GM19023 (cell line): ENCODE measurements at regions not wholly inside any gene's neighbourhood (a gene's known extent, or its start where the extent isn't known, plus 50 kb on each side); places are given as distances from the start of the nearest gene placed in this dataset.

Source experiments
- ATAC-seq: cut with Tn5 transposase; IDR thresholded peaks from one replicate; pipeline ENCODE4 v1.9.1; 2021; ENCODE audit warnings: mild to moderate bottlenecking, moderate library complexity; ENCODE audit not compliant: unreplicated experiment

GRCh38 chr21:29436650-29437049 lies 137.9 kb downstream of the BACH1 start:
- ATAC-seq, result no peak

DNA sequence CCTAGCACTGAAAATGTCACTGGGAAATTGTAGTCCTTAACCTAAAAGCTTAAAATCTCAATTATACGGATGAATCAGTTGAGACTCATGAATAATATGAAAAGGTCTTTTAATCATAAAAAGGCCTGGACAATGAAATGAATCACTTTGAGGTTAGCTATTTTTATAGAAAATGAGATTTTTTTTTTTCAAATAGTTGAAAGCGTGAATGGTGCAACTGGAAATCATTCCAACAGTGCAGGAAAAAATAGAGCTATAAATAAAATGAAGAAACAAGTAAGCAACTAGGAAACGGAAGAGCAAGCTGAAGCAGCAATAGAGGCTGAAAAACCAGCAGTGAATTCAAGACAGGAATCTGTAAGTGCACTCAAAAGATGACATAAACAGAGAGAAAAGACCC lies 142.9 kb downstream of the BACH1 start:
- ATAC-seq, result no peak

DNA sequence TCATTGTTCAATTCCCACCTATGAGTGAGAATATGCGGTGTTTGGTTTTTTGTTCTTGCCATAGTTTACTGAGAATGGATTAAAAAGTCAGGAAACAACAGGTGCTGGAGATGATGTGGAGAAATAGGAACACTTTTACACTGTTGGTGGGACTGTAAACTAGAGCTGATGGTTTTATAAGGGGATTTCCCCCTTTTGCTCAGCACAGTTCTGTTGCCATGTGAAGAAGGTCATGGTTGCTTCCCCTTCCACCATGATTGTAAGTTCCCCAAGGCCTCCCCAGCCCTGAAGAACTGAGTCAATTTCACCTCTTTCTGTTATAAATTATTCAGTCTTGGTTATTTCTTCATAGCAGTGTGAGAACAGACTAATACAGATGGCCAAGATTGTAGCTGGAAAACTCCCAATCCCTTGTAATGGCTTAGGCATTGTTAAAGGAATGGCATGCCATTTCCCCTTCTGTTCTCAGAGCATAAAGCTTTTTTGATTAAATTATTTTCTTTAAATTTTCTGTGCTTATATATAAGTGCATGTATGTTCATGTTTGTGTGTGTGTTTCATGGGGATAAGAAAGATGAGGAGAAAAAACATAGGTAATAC lies 144.8 kb downstream of the BACH1 start:
- no peak for ATAC-seq

- ATAC-seq, result no peak
Observed at GRCh38 chr21:29448766-29449165, 150.0 kb downstream of the BACH1 start.

DNA sequence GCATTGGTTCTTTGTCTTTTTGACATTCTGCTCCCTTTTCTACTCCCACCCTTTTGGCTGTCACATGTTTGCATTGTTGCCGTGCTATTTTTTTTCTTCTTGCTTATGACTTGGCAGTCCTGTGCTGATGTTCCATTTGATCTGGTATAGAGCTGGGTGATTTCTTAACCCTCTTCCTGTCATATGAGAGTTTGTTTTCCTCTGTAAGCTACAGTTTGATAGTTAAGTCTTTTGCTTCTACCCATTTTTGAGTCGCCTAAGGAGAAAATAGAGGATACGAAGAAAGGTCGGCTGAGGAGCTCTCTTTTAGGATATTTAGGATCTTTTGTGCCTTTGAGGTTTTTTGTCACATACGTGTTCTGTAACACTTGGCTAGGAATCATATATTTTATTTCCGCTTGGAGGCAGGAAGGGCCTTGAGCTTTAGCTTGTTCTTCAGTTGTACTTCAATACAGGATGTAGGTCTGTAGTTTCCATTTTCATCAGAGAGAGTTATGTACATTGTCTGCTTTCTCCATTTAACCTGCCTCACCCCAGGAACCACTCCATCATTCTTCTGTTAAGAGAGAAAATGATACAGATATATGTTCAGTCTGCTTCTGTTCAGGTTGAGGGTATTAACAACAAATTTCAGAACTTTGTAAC lies 150.7 kb downstream of the BACH1 start:
- no peak for ATAC-seq

- ATAC-seq, result no peak
Observed at GRCh38 chr21:29450058-29450457, 151.3 kb downstream of the BACH1 start.

DNA sequence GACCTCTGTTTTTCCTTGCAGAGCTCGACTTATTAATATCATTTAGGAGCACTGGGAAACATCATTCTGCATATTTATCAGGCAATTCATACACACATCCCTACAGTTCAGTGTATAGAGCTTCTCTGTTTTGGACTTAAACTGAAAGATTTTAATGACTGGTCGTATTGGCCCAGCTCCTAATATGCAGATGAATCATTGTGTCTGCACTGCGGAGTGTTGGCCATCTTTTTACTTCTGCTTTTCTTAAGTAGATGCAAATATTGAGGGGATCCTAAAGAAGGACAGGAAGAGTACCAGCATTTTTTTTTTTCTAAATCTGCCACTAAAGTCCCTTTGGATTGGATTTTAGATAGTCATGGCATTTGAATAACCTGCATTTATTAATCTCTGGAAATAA lies 154.8 kb downstream of the BACH1 start:
- ATAC-seq, result no peak

DNA sequence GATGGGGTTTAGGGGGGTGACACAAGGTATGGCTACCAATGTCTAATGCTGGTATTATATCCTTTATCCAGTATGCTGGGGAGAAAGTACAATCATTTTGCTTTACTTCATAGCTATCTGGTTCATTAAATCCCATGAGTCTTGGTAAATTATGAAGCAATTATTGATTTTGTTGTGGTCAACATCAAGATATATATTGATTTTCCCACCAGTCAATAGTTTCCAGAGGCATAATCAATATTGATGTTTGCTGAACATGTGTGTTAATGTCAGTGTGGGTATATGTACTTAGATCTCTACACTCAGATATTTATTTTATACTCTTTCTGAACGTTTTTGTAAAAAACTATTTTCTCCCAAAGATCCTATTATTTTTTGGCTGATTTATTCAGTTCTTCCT lies 155.5 kb downstream of the BACH1 start:
- ATAC-seq, result no peak

DNA sequence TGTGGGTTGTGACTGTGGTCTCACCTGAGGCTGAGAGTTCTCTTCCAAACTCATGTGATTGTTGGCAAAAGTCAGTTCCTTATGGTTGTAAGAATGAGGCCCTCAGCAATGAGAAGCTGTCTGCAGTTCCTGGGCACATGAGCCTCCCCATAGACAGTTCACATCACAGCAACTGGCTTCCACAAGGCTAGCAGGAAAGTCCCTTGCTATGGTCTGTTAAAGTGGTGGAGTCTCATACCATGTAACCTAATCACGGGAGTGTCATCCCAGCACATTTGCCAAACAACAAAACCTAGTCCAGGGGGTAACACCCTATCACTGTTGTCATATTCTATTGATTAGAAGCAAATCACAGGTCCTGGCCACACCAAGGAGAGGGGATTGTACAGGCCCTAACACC lies 163.8 kb downstream of the BACH1 start:
- no peak for ATAC-seq

DNA sequence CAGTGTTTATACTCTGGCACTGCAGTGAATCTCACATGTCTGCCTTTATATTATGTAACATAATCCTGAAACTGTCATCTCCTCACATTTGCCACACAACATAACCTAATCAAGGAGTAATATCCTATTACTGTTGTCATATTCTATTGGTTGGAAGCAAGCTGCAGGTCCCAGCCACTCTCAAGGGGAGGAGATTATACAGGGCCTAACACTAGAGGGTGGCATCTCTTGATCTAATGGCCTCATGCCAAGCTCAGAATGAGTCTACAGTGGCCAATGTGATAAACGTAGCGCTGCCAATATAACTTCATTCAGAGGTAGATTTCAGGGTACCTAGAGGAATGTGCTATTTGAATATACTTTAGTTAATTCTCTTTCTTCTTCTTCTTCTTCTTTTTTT lies 166.8 kb downstream of the BACH1 start:
- no peak for ATAC-seq

DNA sequence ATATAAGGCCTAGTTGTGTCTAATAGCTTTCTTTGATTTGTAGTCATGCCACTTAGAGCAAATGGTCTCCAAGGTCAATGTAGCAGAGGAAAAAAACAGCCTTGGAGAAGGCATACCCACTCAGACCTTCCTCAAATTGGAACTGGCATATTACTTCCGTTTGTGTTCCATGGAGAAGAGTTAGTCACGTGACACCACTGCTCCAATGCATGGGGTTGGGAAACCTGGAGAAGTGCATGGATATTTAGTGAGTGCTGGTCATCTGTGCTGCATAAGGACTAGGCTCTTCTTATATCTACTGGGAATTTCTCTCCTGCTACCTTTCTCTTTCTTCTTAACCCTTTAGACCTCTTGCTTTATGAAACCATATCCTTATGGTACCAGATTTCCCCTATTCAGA lies 167.8 kb downstream of the BACH1 start:
- no peak for ATAC-seq

DNA sequence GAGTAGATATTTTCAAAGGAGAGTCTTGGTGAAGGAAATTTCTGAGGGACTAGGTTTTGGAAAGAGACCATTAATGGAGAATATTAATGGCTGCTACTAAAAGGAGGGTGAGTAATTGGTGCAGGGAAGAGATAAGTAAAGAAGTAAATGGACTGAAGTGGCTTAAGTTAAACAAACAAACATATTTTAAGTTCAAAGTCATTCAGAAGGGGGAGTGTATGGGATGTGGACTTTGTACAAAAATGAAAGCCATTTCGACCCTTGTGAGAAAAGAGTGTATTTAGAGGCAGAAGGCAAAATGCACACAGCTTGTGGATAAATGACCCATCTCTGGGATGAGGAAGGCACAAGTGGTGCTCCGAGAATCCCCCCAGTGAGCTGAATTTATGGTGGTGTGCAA lies 171.7 kb downstream of the BACH1 start:
- ATAC-seq, result no peak

DNA sequence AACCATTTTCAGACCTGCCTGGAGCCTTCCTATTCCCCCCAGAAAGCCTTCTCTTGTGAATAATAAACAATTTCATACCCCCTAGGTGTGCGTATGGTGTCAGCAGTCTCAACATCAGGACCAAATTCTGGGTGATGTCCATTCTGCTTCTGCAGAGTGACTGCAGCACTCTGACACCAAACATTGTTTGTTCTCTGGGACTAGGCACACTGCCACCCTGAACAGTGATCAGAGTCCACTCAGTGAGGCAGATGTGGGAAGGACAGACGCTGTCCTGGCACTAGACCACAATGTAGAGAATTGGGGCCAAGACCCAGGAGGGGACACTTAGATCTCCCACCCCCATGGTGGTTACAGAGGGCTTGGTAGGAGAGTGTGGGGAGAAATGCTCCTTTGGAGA lies 175.1 kb downstream of the BACH1 start:
- ATAC-seq, result no peak

DNA sequence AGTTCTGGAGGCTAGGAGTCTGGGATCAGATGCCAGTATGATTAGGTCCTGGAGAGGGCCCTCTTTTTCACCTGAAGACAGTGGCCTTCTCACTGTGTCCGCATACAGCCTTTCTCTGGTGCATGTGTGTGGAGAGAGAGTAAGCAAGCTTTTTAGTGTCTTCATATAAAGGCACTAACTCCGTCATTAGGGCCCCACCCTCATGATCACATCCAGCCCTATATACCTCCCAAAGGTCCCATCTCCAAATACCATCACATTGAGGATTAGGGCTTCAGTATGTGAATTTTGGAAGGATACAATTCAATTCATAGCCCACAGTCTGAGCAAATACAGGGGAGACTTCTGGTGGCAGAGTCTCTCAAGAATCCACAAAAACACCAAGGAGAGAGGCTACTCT lies 176.6 kb downstream of the BACH1 start:
- ATAC-seq, result no peak

DNA sequence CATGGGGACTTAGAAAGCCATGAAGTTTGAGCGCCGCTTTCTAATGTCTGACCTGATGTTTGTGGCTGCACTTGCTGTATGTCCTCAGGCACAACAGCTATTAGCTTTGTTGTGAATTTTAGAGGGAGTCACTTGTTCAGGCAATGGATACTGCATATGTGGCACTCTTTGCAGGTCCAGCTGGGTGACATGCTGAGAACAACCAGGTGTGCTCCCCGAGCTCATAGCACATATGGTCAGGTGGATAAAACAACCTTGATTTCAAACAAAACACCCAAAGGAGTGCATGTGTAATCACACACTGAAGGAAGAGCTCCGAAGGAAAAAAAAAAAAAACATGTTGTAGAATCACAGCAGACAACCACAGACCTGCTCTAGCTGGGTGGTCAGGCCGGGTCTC lies 178.6 kb downstream of the BACH1 start:
- no peak for ATAC-seq

GRCh38 chr21:29477941-29478340 lies 179.2 kb downstream of the BACH1 start:
- no peak for ATAC-seq

- ATAC-seq, result no peak
Observed at GRCh38 chr21:29481081-29481480, 182.4 kb downstream of the BACH1 start.

GRCh38 chr21:29481641-29482040 lies 182.9 kb downstream of the BACH1 start:
- ATAC-seq, result no peak

DNA sequence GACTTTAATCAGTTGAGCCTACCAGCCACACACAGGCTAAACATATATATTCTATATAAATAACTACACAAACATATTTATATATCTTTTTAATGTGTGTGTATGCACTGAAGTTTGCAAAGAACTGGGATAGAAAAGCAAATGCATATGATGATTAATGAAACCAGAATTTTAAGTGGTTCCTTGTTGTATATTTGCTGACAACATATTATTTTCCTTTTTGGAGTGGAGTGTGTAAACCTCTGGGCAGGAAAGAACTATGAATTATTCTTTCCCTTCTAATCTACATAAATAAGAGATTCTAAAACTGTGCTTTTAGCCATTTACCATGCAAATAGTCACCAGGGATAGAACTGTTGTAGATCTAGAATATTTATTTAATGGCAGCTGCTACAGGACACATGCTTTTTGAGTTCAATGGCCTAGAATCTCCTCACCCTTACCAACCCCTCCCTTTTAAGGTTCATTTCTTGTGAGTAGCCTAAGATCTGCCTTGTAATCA lies 187.6 kb downstream of the BACH1 start:
- no peak for ATAC-seq
